GM18870 (cell line): ENCODE measurements at regions not wholly inside any gene's neighbourhood (a gene's known extent, or its start where the extent isn't known, plus 50 kb on each side); places are given as distances from the start of the nearest gene placed in this dataset.
"Not testable (repeated sequence)": the region's sequence is repeated elsewhere in the genome, so short reads cannot be mapped to it uniquely, and the experiment has no call there.

Experiments used
- ATAC-seq: cut with Tn5 transposase; IDR thresholded peaks from one replicate; pipeline ENCODE4 v1.9.1; 2021; ENCODE audit warnings: moderate library complexity; ENCODE audit not compliant: unreplicated experiment

DNA sequence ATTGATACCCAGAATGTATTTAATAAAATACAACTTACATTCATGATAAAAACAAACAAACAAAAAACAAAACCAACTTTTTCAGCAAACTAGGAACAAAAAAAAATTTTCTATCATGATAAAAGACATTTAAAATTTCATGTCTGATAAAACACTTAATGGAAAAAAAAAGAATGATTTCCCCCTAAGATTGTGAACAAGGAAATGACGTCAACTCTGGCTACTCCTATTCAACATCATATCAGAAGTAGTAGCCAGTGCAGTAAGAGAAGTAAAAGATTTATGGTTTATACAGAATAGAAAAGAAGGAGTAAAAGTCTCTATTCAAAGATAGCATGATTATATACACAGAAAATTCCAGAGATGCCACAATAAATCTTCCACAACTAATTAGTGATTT lies 1306.6 kb downstream of the FSCB start:
- no peak for ATAC-seq

DNA sequence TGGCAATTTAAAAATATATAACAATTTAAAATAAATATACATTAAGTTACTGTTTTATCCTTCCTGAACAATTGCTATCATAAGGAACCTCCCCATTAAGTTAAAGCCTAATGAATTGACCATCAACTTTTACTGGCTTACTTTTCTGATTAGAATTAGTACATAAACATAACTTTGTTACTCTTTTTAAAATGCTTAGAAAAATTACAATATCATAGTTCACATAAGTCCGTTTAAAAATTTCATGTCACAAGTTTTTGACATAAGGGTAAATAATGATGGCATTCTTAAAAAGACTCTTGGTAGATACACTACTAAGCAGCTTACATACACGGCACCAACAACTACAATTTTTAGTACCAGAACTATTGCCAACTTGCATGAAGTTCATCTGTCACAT lies 1308.6 kb downstream of the FSCB start:
- ATAC-seq = no peak

DNA sequence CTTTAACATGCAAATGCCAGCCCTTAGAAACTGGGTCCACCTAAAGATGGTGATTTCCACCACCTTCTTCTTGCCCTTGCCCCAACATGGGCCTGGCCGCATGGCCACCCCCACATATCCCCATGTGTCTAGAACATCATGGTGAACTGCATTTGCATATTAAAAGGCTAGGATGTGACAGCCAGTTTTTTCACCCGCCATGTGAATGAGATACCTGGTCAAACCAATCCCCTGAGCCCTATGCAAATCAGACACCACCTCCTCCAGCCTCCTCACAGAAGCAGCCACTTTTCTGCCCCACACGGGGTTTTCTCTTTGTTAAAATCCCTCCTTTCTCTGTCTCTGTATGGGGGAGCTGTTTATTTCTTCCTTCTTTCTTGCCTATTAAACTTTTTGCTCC lies 1322.5 kb downstream of the FSCB start:
- no peak for ATAC-seq

DNA sequence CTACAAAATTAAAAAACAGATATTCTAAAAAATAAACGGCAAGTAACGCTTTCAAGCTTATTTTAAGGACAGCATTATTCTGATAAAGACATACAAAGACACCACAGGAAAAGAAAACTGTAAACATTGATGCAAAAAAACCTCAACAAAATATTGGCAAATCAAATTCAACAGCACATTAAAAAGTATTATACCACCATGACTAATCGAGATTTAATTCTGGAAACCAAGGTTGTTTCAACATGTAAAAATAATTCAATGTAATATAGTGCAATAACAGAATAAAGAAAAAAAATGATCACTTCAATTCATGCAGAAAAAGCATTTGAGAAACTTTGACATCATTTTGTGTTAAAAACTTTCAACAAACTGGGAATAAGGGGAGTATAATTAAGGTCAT lies 1323.2 kb downstream of the FSCB start:
- ATAC-seq = no peak

DNA sequence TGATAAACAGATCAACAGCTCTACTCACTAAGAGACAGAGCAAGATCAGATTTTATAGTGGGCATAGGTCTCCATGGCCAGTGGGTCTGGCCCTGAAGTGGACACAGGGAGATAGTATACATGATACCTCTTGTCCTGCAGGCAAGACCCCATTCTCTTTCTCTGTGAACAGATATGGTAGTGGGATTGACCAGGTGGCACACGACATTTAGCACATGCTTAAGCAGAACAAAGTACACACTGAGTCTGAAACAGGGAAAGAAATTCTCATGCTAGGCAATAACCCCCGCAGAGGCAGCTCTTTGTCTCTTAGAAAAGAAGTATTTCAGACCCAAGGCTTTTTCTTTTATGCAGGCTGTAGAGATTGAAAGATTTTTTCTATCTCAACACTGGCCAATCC lies 1331.2 kb downstream of the FSCB start:
- ATAC-seq = no peak

DNA sequence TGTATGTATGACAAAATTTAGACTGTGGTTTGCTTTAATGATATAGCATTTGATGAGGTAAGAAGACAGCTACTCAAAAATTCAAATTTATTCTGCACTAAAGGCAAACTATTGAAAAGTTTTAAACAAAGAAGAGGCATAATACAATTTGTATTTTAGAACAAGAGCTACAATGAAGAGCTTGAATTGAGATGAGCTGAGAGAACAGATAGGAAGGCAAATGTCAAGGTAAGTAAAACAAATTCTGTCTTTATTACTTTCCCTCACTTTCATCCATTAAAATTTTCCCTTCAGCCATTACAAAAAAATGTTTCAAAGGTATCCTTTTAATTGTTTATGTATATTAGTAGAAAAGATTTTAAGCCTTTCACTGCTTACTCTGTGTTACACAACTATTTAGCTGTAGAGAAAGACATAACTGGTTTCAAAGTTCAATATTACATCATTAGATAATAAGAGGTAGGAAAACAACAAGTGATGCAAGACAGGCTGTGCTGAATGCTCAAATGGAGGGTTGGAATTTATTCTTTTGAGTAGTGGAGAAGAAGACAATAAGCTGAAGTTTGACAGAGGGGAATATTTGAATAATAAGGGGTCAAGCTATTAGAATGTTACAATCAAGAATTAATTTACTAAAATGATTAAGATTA lies 1334.1 kb downstream of the FSCB start:
- no peak for ATAC-seq

DNA sequence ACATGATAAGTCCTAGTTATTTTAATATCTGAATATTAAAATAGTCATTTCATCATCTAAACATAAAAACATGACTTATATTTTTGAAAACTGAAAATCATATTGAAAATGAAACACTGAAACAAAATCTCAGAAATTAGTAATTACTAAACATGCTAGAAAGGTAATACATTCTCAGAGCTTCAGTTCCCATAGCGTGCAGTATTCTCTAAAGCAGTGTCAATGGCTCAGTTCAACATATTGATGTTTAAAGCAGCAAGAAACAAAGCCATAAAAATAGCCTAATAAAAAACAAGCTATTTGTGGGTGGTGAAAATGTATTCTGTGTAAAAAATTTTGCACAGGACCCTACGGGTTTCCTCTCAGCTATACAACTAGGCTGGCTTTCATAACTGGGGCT lies 1337.4 kb downstream of the FSCB start:
- peak; percentile 55 for ATAC-seq

DNA sequence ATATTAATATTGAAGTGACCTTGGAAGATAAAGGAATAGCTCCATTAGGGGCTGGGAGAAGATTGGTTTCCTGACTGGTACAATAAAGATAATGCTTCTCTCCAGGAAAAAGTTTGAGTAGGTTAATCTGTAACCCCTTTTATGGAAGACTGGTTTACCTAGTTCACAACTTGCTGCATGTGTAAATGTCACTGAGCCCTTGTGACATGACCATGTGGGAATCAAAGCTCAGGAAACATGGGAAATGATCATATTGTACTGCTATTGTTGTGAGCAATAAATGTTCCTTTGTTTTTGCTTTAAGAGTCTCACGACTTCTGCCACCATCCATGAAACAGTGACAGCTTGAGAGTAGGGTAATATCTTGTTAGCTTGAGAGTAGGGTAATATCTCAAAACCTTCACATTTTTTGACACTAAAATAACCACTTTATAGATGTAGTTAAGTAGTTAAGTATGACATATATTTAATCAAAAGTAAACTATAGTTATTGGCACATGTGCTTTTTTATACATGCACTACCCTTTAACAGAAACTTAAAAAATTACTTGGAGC lies 1338.6 kb downstream of the FSCB start:
- ATAC-seq = no peak

DNA sequence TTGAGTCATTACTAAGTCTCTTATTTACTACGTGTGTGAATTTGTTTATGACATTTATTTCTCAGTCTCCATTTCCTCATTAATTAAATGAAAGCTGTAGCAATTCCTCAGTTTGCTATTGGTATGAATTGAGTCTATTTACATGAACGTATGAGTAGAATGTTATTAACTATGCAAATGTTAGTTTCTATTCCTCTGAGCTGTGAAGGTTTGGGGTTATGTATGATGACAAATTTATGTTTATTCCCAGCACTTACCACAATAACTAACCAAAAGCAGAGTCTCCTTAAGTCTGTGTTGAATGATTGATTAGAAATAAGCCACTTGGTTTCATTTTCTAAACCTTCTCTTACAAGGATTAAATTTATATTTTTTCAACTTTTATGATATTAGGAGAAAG lies 1340.9 kb downstream of the FSCB start:
- peak; percentile 83 for ATAC-seq

DNA sequence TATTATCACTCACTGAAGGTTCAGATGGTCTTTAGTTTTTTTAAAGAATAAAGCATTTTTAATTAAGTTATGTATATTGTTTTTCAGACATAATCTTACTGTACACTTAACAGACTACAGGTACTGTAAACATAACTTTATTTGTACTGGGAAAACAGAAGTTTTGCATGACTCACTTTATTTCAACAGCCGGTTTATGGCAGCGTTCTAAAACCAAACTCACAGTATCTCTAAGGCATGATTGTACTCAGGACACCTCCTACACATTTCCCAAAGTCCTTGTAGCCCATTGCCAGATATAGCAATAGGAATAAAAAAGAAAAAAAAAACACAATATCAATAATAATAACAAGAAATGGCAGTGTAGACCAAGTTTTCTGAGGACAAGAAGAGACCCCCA lies 1341.4 kb downstream of the FSCB start:
- no peak for ATAC-seq

DNA sequence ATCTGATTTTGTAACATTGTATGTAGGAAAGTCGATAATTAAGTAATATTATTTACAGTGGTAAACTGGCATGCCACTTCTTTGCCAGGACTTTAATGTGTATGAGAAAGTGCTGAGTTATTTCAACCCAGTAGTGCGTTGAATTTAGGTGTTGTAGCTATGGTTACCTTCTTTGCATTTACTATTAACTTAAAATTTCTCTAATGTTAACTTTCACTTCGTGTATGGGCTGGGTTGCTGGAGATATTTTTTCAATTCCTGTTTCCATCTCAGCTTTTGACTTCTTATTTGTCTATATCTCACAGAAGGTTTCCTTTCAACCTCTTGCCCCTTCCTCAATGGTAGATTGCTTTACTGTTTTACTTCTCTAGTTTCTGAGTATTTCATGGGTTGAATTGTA lies 1345.6 kb downstream of the FSCB start:
- peak; percentile 42 for ATAC-seq

DNA sequence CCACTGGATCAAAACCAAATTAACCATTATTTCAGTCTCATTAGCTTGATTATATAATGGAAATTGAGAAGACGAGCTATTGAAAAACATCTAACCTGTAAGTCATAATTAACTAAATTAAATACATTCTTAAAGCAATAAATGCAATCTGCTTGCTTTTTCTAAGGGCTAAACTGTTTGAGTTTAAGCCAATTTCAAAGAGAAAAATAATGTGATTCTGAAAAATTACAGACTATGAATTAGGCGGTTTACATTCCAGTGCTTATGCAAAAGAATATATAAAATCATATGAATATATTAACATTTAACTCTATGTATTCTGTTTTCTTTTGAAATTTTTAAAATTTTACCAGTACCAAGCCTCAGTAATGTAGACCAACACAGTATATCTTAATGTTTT lies 1349.4 kb downstream of the FSCB start:
- no peak for ATAC-seq

DNA sequence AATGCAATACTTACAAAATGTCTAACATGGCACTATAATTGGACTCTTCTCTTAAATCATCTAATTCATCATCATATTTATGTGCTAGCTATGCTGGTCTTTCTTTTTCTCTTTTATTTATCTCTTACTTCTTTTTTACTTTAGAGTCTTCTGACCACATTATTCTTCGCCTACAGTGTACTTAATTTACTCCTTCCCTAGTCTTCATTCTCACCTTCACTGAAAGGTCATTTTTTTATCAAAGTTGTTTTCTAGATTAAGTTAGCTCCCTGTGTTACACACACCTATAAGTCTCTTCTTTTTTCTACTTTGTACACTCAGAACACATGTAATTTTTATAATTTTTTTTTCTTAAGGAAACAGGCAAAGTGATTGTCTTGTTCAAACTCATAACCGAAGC lies 1351.2 kb downstream of the FSCB start:
- no peak for ATAC-seq

DNA sequence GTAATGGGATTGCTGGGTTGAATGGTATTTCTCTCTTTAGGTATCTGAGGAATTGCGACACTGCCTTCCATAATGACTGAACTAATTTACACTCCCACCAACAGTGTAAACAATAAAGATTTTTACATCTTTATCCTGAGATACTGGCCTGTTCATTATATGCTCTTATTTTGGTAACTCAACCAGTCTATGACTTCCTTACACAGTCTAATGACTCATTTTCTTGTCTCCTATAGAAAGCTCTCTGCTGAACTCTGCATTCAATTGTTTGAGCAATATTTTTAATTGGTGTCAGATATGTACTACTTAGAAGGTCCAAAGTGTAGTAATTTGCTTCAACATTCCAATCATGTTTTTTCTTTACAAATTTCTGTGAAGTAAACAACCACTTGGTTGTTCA lies 1351.8 kb downstream of the FSCB start:
- no peak for ATAC-seq

DNA sequence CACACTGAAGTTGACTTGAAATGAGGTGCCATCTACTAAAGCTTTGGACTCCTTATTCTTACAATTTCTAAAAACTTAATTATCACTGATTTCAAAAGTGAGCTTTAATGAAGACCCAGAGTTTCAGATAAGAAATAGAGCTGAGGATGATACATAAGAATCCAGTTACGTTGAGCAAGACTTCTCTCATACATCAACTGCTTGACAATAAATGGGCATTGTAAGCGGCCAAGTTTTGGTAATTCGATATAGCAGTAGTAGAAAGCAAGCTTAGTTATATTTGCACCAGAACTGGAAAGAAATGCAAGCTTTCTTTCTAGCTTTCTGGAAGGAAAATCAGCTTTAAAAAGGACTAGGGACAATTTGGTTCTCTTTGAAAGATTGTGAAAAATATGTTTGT lies 1359.6 kb downstream of the FSCB start:
- ATAC-seq = no peak

DNA sequence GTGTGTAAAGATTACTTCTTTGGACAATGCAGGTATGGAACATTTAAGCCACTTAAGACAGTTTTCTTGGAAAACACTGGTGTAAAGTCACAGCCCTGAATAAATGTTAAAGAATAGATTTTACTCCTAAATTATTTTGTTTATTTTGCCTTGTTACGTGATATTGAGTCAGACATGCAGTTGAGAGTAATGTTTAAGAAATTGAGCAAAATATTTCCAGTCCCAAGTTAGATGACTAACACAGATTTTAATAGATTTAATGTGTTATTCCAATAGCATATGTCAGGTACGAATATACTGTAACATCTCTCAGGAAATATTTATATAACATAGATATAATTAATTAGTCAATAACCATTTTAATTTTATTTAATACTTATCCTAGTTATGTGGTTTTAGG lies 1361.7 kb downstream of the FSCB start:
- no peak for ATAC-seq

DNA sequence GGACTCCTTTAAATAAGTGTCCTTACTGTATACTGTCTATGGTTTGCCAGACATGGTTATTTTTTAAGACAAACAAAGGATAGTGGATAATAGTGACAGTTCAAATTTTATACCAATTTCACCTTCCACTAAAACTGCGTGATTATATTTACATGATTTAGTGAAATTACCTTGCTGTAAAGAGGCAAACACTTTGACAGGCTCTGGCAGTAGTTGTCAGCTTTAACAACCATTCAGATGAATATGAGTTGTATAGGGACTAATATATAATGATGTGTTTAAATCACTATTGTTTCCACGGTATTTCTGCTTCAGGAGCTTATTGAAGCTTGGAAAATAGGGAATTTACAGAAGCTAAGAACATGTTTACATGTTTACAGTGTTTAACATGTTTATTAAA lies 1364.0 kb downstream of the FSCB start:
- ATAC-seq = no peak

DNA sequence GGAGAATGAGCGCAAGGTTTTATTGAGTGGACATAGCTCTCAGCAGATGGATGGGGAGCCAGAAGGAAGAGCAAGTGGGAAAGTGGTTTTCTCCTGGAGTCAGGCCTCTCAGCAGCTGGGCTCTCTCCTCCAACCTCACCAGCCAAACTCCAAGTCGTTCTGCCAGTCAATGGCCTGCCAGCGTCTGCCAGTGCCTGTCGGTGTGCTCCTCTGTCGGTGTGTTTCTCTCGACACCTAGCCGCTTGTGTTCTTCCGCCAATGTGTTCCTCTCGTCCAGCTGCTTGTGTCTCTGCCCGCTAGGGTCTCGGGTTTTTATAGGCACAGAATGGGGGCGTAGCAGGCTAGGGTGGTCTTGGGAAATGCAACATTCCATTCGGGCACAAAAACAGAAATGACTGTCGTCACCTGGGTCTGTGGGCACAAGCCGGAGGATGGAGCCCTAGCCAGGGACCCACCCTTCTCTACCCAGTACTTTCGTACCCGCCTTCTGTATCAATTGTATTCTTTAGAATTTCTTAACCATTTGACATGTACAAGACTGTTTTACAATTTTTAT lies 1365.4 kb downstream of the FSCB start:
- ATAC-seq = no peak

DNA sequence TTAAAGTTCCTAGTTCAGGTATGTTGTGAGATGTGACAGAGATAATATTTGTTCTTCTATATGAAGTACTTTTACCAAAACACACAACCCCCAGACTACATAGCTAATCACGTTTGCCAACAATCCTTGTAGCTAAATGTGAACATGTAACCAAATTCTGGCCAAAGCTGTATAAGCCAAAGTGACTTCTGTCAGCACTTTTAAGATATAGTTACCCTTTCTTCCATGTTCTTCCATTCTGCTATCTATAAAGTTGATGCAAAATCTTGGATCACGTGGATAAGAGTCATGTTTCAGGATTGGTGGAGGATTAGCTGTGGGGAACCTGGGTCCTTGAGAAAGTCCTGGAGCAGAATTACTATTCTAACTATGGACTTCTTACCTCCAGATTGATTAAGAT lies 1366.6 kb downstream of the FSCB start:
- no peak for ATAC-seq

DNA sequence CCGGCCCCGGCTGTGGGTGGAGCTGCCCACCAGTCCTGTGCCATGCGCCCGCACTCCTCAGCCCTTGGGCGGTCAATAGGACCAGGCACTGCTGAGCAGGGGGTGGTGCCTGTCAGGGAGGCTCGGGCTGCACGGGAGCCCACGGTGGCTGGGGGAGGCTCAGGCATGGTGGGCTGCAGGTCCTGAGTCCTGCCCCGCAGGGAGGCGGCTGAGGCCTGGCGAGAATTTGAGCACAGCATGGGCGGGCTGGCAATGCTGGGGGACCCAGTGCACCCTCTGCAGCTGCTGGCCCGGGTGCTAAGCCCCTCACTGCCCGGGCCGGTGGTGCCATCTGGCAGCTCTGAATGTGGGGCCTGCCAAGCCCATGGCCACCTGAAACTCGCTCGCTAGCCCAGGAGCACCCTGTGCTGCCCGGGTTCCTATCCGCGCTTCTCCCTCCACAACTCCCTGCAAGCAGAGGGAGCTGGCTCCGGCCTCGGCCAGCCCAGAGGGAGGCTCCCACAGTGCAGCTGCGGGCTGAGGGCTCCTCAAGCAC lies 1371.1 kb downstream of the FSCB start:
- ATAC-seq = no peak

DNA sequence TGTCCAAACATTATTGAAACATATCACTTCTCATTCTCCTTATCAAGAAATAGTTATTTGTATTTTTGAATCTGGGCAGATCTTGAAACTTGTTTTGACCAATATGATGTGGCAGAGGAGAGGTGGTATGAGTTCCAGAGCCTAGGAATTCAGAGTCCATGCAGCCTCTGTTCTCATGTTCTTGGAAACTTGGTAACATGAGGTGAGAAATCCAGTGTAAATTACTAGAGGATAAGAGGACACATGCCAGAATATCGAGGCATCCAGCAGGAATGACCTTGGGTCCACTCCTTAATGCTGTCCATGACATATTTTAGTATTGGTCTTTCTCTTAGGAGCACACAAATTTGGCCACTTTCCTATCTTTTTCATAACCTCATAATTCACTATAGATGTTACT lies 1374.6 kb downstream of the FSCB start:
- no peak for ATAC-seq

DNA sequence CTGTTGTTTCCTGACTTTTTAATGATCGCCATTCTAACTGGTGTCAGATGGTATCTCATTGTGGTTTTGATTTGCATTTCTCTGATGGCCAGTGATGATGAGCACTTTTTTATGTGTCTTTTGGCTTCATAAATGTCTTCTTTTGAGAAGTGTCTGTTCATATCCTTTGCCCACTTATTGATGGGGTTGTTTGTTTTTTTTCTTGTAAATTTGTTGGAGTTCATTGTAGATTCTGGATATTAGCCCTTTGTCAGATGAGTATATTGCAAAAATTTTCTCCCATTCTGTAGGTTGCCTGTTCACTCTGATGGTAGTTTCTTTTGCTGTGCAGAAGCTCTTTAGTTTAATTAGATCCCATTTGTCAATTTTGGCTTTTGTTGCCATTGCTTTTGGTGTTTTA lies 1378.7 kb downstream of the FSCB start:
- not testable (repeated sequence) for ATAC-seq

DNA sequence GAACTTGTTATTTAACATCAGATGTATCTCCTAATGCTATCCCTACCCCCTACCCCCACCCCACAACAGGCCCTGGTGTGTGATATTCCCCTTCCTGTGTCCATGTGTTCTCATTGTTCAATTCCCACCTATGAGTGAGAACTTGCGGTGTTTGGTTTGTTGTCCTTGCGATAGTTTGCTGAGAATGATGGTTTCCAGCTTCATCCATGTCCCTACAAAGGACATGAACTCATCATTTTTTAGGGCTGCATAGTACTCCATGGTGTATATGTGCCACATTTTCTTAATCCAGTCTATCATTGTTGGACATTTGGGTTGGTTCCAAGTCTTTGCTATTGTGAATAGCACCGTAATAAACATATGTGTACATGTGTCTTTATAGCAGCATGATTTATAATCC lies 1379.2 kb downstream of the FSCB start:
- ATAC-seq = not testable (repeated sequence)
